A549 (cell line): ENCODE measurements at regions not wholly inside any gene's neighbourhood (a gene's known extent, or its start where the extent isn't known, plus 50 kb on each side); places are given as distances from the start of the nearest gene placed in this dataset.

Source experiments
- CBX8 ChIP-seq: fragments of 200-600 bp; sonication (generic); IDR thresholded peaks from 2 replicates; pipeline ENCODE4 v1.6.1; 2016
- POLR2A ChIP-seq: IDR thresholded peaks from 2 replicates; pipeline ENCODE4 v1.6.1; 2012; ENCODE audit warnings: mild to moderate bottlenecking, low read length
- RCOR1 ChIP-seq: fragments of 150-350 bp; IDR thresholded peaks from 2 replicates; pipeline ENCODE4 v1.6.1; 2014; ENCODE audit warnings: antibody characterized with exemption, low read length, low read depth
- TF ChIP-seq, protein P1 (sequence below): fragments of >200 bp; sonication (Bioruptor Twin); formaldehyde crosslinking; IDR thresholded peaks from 3 replicates; pipeline ENCODE4 v1.5.1; 2016
- TF ChIP-seq, protein P2 (sequence below): fragments of 450-650 bp; IDR thresholded peaks from 2 replicates; pipeline ENCODE4 v1.6.1; 2014; ENCODE audit warnings: antibody characterized with exemption

- TF ChIP-seq POLR2A (no peak), CBX8 (no peak), RCOR1 (no peak)
- TF ChIP-seq, protein P1, sequence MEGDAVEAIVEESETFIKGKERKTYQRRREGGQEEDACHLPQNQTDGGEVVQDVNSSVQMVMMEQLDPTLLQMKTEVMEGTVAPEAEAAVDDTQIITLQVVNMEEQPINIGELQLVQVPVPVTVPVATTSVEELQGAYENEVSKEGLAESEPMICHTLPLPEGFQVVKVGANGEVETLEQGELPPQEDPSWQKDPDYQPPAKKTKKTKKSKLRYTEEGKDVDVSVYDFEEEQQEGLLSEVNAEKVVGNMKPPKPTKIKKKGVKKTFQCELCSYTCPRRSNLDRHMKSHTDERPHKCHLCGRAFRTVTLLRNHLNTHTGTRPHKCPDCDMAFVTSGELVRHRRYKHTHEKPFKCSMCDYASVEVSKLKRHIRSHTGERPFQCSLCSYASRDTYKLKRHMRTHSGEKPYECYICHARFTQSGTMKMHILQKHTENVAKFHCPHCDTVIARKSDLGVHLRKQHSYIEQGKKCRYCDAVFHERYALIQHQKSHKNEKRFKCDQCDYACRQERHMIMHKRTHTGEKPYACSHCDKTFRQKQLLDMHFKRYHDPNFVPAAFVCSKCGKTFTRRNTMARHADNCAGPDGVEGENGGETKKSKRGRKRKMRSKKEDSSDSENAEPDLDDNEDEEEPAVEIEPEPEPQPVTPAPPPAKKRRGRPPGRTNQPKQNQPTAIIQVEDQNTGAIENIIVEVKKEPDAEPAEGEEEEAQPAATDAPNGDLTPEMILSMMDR: no peak
- TF ChIP-seq, protein P2, sequence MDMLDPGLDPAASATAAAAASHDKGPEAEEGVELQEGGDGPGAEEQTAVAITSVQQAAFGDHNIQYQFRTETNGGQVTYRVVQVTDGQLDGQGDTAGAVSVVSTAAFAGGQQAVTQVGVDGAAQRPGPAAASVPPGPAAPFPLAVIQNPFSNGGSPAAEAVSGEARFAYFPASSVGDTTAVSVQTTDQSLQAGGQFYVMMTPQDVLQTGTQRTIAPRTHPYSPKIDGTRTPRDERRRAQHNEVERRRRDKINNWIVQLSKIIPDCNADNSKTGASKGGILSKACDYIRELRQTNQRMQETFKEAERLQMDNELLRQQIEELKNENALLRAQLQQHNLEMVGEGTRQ: no peak
Measured at GRCh38 chr3:106317141-106318055, 448.6 kb upstream of the CBLB start.
